ENCODE measurements at regions not wholly inside any gene's neighbourhood (a gene's known extent, or its start where the extent isn't known, plus 50 kb on each side); places are given as distances from the start of the nearest gene placed in this dataset.

DNA sequence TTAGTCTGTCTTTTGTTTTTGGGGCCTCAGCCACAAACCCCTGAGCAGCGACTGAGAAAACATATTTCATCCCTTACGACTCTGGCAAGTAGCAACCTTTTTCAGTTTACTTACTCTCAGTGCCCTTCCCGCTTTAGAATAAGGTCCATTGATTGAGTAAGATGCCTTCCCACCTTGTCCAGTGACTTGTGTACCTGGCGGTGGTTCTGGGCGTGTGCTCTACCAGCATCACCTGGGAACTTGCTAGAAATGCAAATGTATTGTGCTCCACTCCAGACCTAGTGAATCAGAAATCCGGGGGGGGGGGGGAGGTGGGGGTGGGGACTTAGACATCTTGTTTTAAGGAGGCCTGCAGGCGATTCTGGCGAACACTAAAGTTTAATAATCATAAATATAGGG is 72.1 kb downstream of the S1PR1 start:
- no peak for TF ChIP-seq ZNF629 (CRISPR knock-in tag; conservative IDR thresholded peaks at IDR 0.05)
- no peak for TF ChIP-seq YY1 (IDR thresholded peaks at IDR 0.05; ENCODE audit: insufficient read depth, insufficient replicate concordance, low read depth, low read length)
- no peak for TF ChIP-seq POLR2A (IDR thresholded peaks at IDR 0.05; ENCODE audit: insufficient read depth in 1 of 2, low read depth in 2 of 2, low read length in 2 of 2)
- no peak for TF ChIP-seq EP300 (IDR thresholded peaks at IDR 0.05; ENCODE audit: low read depth in 2 of 2, low read length in 2 of 2)
- TF ChIP-seq EP300 (CRISPR knock-in tag; IDR thresholded peaks at IDR 0.05; ENCODE audit: borderline replicate concordance) = no peak
- TF ChIP-seq ELF1 (CRISPR knock-in tag; IDR thresholded peaks at IDR 0.05) = no peak

Data from HepG2 (cell line).